AG10803 (cell line): ENCODE measurements at regions not wholly inside any gene's neighbourhood (a gene's known extent, or its start where the extent isn't known, plus 50 kb on each side); places are given as distances from the start of the nearest gene placed in this dataset.
"Not testable (repeated sequence)": the region's sequence is repeated elsewhere in the genome, so short reads cannot be mapped to it uniquely, and the experiment has no call there.

Experiments used
- DNase-seq: peaks from one replicate; pipeline ENCODE4 v3.0.0; 2010; ENCODE audit warnings: low read depth
- H3K4me3 ChIP-seq: 2 replicates; pipeline ENCODE4 v1.5.1; 2011; ENCODE audit warnings: mild to moderate bottlenecking, low read length, control low read depth
- CTCF ChIP-seq: conservative IDR thresholded peaks from 2 replicates; pipeline ENCODE4 v1.5.1; 2011; ENCODE audit warnings: mild to moderate bottlenecking, low read length, control low read depth, inconsistent platforms

GRCh38 chr7:3135626-3136025, 92.0 kb upstream of the CARD11 start:
- TF ChIP-seq CTCF = no peak
- no peak for DNase-seq
- H3K4me3 ChIP-seq = no peak overlapping the region

GRCh38 chr7:3138206-3138605, 94.5 kb upstream of the CARD11 start:
- TF ChIP-seq CTCF = no peak
- H3K4me3 ChIP-seq = no peak overlapping the region
- DNase-seq = no peak

- no peak overlapping the region for H3K4me3 ChIP-seq
- no peak for DNase-seq
Observed at GRCh38 chr7:3138997-3139396, 95.3 kb upstream of the CARD11 start.

GRCh38 chr7:3140834-3141233, 97.2 kb upstream of the CARD11 start:
- no peak for TF ChIP-seq CTCF
- no peak for DNase-seq
- H3K4me3 ChIP-seq = no peak overlapping the region

More at GRCh38 chr7:3138997-3139396, 95.3 kb upstream of the CARD11 start:
- no peak for TF ChIP-seq CTCF

- TF ChIP-seq CTCF = no peak
- no peak overlapping the region for H3K4me3 ChIP-seq
- DNase-seq = no peak
Observed at GRCh38 chr7:3141326-3141725, 97.7 kb upstream of the CARD11 start.

GRCh38 chr7:3143869-3144775, 100.5 kb upstream of the CARD11 start:
- TF ChIP-seq CTCF = no peak
- DNase-seq = no peak
- no peak overlapping the region for H3K4me3 ChIP-seq

- H3K4me3 ChIP-seq, DNase-seq: not testable (repeated sequence)
Observed at GRCh38 chr7:3144776-3145125, 101.1 kb upstream of the CARD11 start.
